CD8-positive, alpha-beta memory T cell (primary cell): ENCODE measurements at regions not wholly inside any gene's neighbourhood (a gene's known extent, or its start where the extent isn't known, plus 50 kb on each side); places are given as distances from the start of the nearest gene placed in this dataset.

Experiments
- CTCF ChIA-PET: fragments of 350-600 bp; sonication (Branson Sonifier 250); formaldehyde crosslinking; loops from one replicate; lab custom pipeline; 2021; ENCODE audit warnings: antibody characterized with exemption; lab: Charles Lee
- POLR2A ChIA-PET: fragments of 350-600 bp; sonication (Branson Sonifier 250); formaldehyde crosslinking; loops from one replicate; lab custom pipeline; 2021; ENCODE audit warnings: antibody characterized with exemption; lab: Charles Lee
- DNase-seq, 5 donors: peaks; one replicate each; pipeline versions ENCODE4 v3.0.0 to v3.0.0-alpha.2; 2020 to 2022; ENCODE audit warnings: mixed read lengths in 1 of 5
- H3K27ac ChIP-seq: one replicate; pipeline ENCODE4 v1.7.0; 2013; ENCODE audit warnings: low read depth, mild to moderate bottlenecking, low read length, moderate library complexity
- H3K27me3 ChIP-seq: 2 replicates; pipeline ENCODE4 v1.7.0; 2013; ENCODE audit warnings: low read length, mild to moderate bottlenecking; ENCODE audit not compliant: insufficient read depth, poor library complexity, severe bottlenecking
- H3K36me3 ChIP-seq: 2 replicates; pipeline ENCODE4 v1.7.0; 2013; ENCODE audit warnings: mild to moderate bottlenecking, low read length, moderate library complexity; ENCODE audit not compliant: insufficient read depth
- H3K4me1 ChIP-seq: 2 replicates; pipeline ENCODE4 v1.7.0; 2013; ENCODE audit warnings: mild to moderate bottlenecking, low read length, moderate library complexity; ENCODE audit not compliant: insufficient read depth
- H3K4me3 ChIP-seq: 2 replicates; pipeline ENCODE4 v1.7.0; 2013; ENCODE audit warnings: mild to moderate bottlenecking, low read length
- H3K9me3 ChIP-seq: 2 replicates; pipeline ENCODE4 v1.7.0; 2013; ENCODE audit warnings: mild to moderate bottlenecking, low read length
- H3K27ac Mint-ChIP-seq, 8 donors: one replicate each; pipeline ENCODE4 v1.8.0; 2020 to 2021; ENCODE audit warnings: mixed read lengths in 8 of 8, mild to moderate bottlenecking in 6 of 8, inconsistent platforms in 3 of 8, moderate library complexity in 3 of 8
- H3K27me3 Mint-ChIP-seq, 2 donors: one replicate each; pipeline ENCODE4 v1.8.0; 2020 to 2021; ENCODE audit warnings: mixed read lengths in 2 of 2, mild to moderate bottlenecking in 1 of 2, moderate library complexity in 1 of 2
- H3K36me3 Mint-ChIP-seq, 3 donors: one replicate each; pipeline ENCODE4 v1.8.0; 2020 to 2021; ENCODE audit warnings: mixed read lengths in 3 of 3, inconsistent platforms in 1 of 3, mild to moderate bottlenecking in 1 of 3
- H3K4me1 Mint-ChIP-seq, 3 donors: one replicate each; pipeline ENCODE4 v1.8.0; 2020 to 2021; ENCODE audit warnings: mixed read lengths in 3 of 3, inconsistent platforms in 1 of 3, mild to moderate bottlenecking in 1 of 3
- H3K4me3 Mint-ChIP-seq, 7 donors: one replicate each; pipeline ENCODE4 v1.8.0; 2020 to 2021; ENCODE audit warnings: mixed read lengths in 7 of 7, mild to moderate bottlenecking in 6 of 7, moderate library complexity in 4 of 7, inconsistent platforms in 2 of 7
- H3K9me3 Mint-ChIP-seq, 5 donors: one replicate each; pipeline ENCODE4 v1.8.0; 2020 to 2022; ENCODE audit warnings: mixed read lengths in 5 of 5, mild to moderate bottlenecking in 3 of 5, moderate library complexity in 2 of 5, inconsistent platforms in 1 of 5

DNA sequence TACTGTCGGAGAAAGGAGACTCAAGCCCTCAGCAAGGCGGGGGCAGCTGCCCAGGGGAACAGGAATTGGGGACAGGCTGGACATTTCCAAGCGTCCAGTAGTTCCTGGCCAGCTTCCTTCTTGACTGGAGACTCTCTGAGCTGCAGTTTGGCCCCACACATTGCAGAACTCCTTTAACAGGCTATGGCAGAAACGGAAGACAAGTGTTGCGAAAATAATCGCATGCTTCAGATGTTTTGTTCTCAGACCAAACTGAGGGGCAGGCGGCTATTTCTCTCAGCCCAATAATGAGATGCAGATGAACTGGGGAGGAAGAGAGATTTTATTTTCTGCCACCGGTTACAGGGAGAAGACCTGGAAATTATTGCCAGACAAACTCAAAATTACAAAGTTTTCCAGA is 88.0 kb upstream of the PFKP start:
- H3K4me3 Mint-ChIP-seq, result peak overlapping the region in 1 of 7 donors; percentile 8
- no peak overlapping the region for H3K27ac ChIP-seq
- peaks cover 3% of the 10 kb centered on the region for H3K27me3 ChIP-seq
- no peaks in the 10 kb centered on the region for H3K4me1 ChIP-seq
- H3K36me3 Mint-ChIP-seq, result no peaks in the 10 kb centered on the region
- CTCF ChIA-PET, result no interaction called here
- no peak for DNase-seq
- no peaks in the 10 kb centered on the region for H3K36me3 ChIP-seq
- no peaks in the 10 kb centered on the region for H3K9me3 Mint-ChIP-seq
- H3K27ac Mint-ChIP-seq, result no peak overlapping the region
- H3K4me1 Mint-ChIP-seq, result no peaks in the 10 kb centered on the region
- H3K9me3 ChIP-seq, result no peaks in the 10 kb centered on the region
- H3K4me3 ChIP-seq, result no peak overlapping the region
- peaks cover 1 to 13% of the 10 kb centered on the region in 2 donors for H3K27me3 Mint-ChIP-seq
- POLR2A ChIA-PET, result no interaction called here

DNA sequence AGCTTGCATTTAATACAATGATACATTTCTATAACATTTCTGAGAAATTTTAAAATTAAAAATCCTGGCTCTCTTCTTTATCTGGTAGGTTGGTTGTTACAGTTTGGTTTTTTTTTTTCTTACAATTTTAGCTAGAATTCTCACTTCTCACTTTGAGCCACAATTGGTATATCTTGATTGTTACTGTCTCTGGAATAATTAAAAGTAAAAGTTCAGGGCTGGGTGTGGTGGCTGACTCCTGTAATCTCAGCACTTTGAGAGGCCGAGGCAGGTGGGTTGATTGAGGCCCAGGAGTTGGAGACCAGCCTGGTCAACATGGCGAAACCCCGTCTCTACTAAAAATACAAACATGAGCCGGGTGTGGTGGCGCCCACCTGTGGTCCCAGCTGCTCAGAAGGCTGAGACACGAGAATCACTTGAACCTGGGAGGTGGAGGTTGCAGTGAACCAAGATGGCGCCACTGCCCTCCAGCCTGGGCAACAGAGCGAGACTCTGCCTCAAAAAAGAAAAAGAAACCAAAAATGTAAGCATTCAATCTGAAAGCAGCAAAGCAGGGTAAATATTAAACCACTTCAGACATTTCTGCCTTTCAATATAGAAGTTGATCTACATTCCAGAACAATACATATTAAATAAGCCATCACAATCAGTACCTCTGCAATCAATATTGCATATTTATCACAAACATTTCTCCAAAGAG is 88.6 kb upstream of the PFKP start:
- H3K4me3 Mint-ChIP-seq, result no peak overlapping the region
- ChIA-PET POLR2A (no interaction called here), CTCF (interaction anchor here (1.3 kb wide), 1 partner anchor 1869 kb away, joined by 5 read pairs; no protein-coding TSS in a partner anchor)
- no peaks in the 10 kb centered on the region for H3K9me3 ChIP-seq
- H3K9me3 Mint-ChIP-seq, result no peaks in the 10 kb centered on the region
- no peaks in the 10 kb centered on the region for H3K4me1 ChIP-seq
- H3K36me3 ChIP-seq, result no peaks in the 10 kb centered on the region
- no peak overlapping the region for H3K27ac ChIP-seq
- H3K36me3 Mint-ChIP-seq, result no peaks in the 10 kb centered on the region
- H3K4me3 ChIP-seq, result no peak overlapping the region
- no peaks in the 10 kb centered on the region for H3K4me1 Mint-ChIP-seq
- no peak overlapping the region for H3K27ac Mint-ChIP-seq
- peaks cover 1 to 13% of the 10 kb centered on the region in 2 donors for H3K27me3 Mint-ChIP-seq
- DNase-seq, result no peak
- H3K27me3 ChIP-seq, result no peaks in the 10 kb centered on the region

DNA sequence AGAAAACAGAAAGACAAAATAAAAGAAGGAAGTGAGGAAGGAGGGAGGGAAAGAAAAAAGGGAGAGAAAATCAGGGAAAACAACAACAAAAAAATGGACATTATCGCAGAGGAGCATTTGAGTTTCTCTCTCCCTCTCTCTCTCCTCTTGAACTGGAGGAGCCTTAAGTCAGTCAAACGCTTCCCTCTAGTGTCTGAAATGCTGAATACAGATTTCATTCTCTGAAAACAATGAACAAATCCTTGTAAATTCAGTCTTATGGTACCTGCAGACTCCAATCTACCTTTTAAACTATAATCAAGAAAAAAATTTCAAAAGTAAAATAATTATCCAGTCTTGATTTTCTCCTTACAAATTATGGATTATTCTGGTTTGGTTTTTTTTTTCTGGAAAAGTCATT is 89.2 kb upstream of the PFKP start:
- Mint-ChIP-seq H3K27ac (peak overlapping the region in 2 of 8 donors; percentile 3 to 71), H3K4me3 (no peak overlapping the region), H3K27me3 (peaks cover 1 to 11% of the 10 kb centered on the region in 2 donors), H3K4me1 (no peaks in the 10 kb centered on the region), H3K9me3 (no peaks in the 10 kb centered on the region), H3K36me3 (no peaks in the 10 kb centered on the region)
- Histone ChIP-seq H3K4me1 (no peaks in the 10 kb centered on the region), H3K9me3 (no peaks in the 10 kb centered on the region), H3K36me3 (no peaks in the 10 kb centered on the region), H3K27ac (no peak overlapping the region), H3K4me3 (no peak overlapping the region), H3K27me3 (no peaks in the 10 kb centered on the region)
- no peak for DNase-seq
- ChIA-PET POLR2A (no interaction called here), CTCF (interaction anchor here (1.3 kb wide), 1 partner anchor 1868 kb away, joined by 5 read pairs; no protein-coding TSS in a partner anchor)

DNA sequence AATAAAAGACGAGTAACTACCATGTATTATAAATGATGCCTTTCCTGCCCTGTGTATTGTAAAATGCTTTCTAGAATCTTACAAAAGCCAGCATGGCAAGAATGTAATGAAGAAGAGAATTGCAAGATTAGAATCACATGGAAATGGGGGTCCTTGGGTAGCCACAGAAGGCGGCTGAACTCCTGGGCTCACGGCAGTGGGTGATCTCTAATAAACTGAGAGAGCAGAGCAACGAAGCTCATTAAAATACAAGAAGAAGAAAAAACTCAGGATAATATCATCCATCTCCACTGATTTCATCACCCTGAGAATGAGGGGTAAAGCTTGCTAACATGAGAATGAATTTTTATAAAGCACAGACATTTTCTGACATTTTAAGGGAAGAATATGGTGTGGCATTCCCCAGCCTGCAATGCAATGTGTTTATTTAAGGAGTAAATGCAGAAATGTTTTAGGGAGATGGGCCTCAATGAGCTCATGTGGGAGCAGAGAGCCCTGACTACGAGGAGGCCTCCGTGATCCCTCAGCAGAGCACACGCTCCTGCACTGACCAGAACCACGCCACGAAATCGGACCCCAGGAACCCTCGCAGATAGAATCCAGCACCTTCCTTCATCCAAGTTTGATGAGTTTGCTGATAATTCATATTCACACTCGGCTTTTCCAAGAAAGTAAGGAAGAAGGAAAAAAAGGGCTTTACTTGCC is 92.7 kb upstream of the PFKP start:
- Mint-ChIP-seq H3K27me3 (peaks cover 0 to 6% of the 10 kb centered on the region in 2 donors), H3K4me1 (no peaks in the 10 kb centered on the region), H3K9me3 (no peaks in the 10 kb centered on the region), H3K4me3 (no peak overlapping the region), H3K27ac (no peak overlapping the region), H3K36me3 (no peaks in the 10 kb centered on the region)
- no peaks in the 10 kb centered on the region for H3K4me1 ChIP-seq
- H3K27ac ChIP-seq, result no peak overlapping the region
- no peak overlapping the region for H3K4me3 ChIP-seq
- no peaks in the 10 kb centered on the region for H3K36me3 ChIP-seq
- no peaks in the 10 kb centered on the region for H3K27me3 ChIP-seq
- ChIA-PET POLR2A (no interaction called here), CTCF (no interaction called here)
- H3K9me3 ChIP-seq, result no peaks in the 10 kb centered on the region
- DNase-seq, result no peak

DNA sequence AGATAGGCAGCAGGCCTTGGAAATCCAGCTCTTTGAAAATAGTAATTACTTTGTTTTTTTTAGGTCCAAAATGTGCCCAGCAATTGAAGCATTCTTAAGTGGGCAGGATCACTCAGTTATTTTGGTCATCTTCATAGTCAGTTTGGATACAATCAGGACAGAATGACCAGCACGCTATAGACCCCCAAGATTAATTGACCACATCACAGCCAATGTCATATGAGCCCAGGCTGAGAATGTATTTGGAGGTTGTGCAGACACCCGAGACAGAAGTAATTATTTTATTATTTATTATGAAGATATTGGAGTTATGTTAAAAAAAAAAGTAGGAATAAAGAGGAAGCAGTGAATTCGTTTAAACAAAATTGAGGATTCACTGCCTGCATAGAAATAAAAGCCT is 93.3 kb upstream of the PFKP start:
- Mint-ChIP-seq H3K9me3 (no peaks in the 10 kb centered on the region), H3K27ac (no peak overlapping the region), H3K4me3 (no peak overlapping the region), H3K27me3 (peaks cover 0 to 6% of the 10 kb centered on the region in 2 donors), H3K4me1 (no peaks in the 10 kb centered on the region), H3K36me3 (no peaks in the 10 kb centered on the region)
- no peaks in the 10 kb centered on the region for H3K27me3 ChIP-seq
- no peak overlapping the region for H3K4me3 ChIP-seq
- ChIA-PET POLR2A (no interaction called here), CTCF (no interaction called here)
- no peak for DNase-seq
- H3K27ac ChIP-seq, result no peak overlapping the region
- H3K9me3 ChIP-seq, result no peaks in the 10 kb centered on the region
- H3K36me3 ChIP-seq, result no peaks in the 10 kb centered on the region
- no peaks in the 10 kb centered on the region for H3K4me1 ChIP-seq

DNA sequence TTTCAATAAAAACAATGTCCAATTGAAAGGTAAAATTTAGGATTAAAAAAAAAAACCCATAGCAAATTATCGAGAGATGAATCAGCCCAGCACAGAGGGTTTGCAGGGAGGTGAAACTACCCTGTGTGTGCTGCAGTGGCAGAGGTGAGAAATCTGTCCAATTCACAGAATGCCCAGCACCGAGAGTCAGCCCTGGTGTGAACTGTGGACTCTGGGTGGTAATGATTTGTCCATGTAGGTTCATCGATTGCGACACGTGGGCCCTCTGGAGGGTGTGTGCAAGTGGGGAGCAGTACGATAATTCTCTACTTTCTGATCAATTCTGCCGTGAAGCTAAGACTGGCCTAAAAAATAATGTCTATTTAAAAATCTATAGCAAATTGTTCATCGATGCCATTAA is 94.5 kb upstream of the PFKP start:
- Mint-ChIP-seq H3K4me1 (no peaks in the 10 kb centered on the region), H3K27me3 (peaks cover 0 to 6% of the 10 kb centered on the region in 2 donors), H3K9me3 (no peaks in the 10 kb centered on the region), H3K27ac (no peak overlapping the region), H3K4me3 (no peak overlapping the region), H3K36me3 (no peaks in the 10 kb centered on the region)
- DNase-seq, result no peak
- no peaks in the 10 kb centered on the region for H3K36me3 ChIP-seq
- no peaks in the 10 kb centered on the region for H3K4me1 ChIP-seq
- ChIA-PET POLR2A (no interaction called here), CTCF (no interaction called here)
- H3K9me3 ChIP-seq, result no peaks in the 10 kb centered on the region
- no peak overlapping the region for H3K27ac ChIP-seq
- H3K4me3 ChIP-seq, result no peak overlapping the region
- no peaks in the 10 kb centered on the region for H3K27me3 ChIP-seq

DNA sequence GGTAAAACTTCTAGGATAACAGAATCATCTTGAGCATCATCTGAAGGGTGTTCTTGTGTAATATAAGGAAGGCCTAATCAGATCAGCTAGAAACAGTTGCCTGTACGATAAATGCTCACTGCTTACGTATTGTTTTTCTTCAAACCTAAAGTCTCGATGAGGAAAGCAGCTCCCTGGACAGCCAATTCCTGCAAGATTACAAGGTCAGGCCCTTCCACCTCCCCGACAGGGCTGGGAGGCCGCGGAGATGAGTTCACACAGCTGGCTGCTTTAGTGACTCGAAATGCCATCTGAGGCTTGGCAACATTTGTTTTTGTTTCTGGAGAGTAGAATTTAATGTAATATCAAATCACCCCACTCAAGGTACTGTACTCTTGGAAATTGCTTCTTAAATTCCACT is 95.1 kb upstream of the PFKP start:
- no peak overlapping the region for H3K4me3 ChIP-seq
- H3K9me3 ChIP-seq, result no peaks in the 10 kb centered on the region
- ChIA-PET CTCF (no interaction called here), POLR2A (no interaction called here)
- DNase-seq, result no peak
- no peaks in the 10 kb centered on the region for H3K4me1 ChIP-seq
- H3K27me3 Mint-ChIP-seq, result peaks cover 0 to 6% of the 10 kb centered on the region in 2 donors
- no peak overlapping the region for H3K27ac ChIP-seq
- no peaks in the 10 kb centered on the region for H3K4me1 Mint-ChIP-seq
- no peak overlapping the region for H3K27ac Mint-ChIP-seq
- H3K27me3 ChIP-seq, result no peaks in the 10 kb centered on the region
- H3K4me3 Mint-ChIP-seq, result no peak overlapping the region
- no peaks in the 10 kb centered on the region for H3K36me3 ChIP-seq
- H3K9me3 Mint-ChIP-seq, result no peaks in the 10 kb centered on the region
- H3K36me3 Mint-ChIP-seq, result no peaks in the 10 kb centered on the region

DNA sequence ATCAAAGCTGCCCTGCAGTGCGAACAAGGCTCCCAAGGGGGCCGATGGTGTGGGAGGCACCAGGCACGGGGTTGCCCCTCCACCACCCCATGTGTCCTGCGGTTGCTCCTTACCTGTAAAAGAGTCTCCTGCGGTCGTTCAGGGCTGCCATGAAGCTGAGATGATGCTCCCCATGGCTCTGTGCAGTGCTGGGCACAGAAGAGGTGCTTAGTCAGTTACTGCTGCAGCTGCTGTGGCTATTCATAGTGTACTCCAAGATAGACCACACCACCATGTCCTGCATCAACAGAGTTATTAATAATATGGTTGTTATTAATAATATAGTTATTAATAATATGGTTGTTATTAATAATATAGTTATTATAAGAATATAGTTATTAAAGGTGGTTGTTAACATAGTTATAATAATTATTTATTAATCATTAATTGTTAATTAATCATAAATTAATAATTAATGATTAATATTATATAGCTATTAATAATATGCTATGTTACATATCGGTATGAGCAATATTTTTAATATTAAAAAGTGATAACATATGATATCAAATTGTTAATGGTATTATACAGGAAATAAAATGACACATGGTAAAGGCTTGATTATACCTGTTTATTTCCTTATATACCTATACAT is 97.0 kb upstream of the PFKP start:
- Histone ChIP-seq H3K4me1 (no peaks in the 10 kb centered on the region), H3K36me3 (no peaks in the 10 kb centered on the region), H3K27ac (no peak overlapping the region), H3K4me3 (no peak overlapping the region), H3K27me3 (no peaks in the 10 kb centered on the region), H3K9me3 (no peaks in the 10 kb centered on the region)
- Mint-ChIP-seq H3K36me3 (no peaks in the 10 kb centered on the region), H3K9me3 (peaks cover 0 to 3% (median 0%) of the 10 kb centered on the region in 5 donors), H3K27ac (peak overlapping the region in 2 of 8 donors; percentile 36 to 51), H3K4me1 (no peaks in the 10 kb centered on the region), H3K27me3 (peaks cover 7 to 11% of the 10 kb centered on the region in 2 donors), H3K4me3 (no peak overlapping the region)
- POLR2A ChIA-PET, result no interaction called here
- CTCF ChIA-PET, result no interaction called here
- DNase-seq, result no peak
